Ovary (tissue), 3 donors: ENCODE measurements at regions not wholly inside any gene's neighbourhood (a gene's known extent, or its start where the extent isn't known, plus 50 kb on each side); places are given as distances from the start of the nearest gene placed in this dataset.

Source experiments
- CTCF ChIP-seq, 3 donors: fragments of 450-650 bp in 2 of 3; fragments of 200-600 bp in 1 of 3; IDR thresholded peaks; one replicate each; pipeline versions ENCODE4 v1.5.1 to v1.8.0; 2016 to 2022; ENCODE audit warnings: antibody characterized with exemption in 3 of 3, mild to moderate bottlenecking in 1 of 3
- EP300 ChIP-seq: sonication (generic); formaldehyde crosslinking; IDR thresholded peaks from one replicate; pipeline ENCODE4 v1.6.1; 2017; ENCODE audit warnings: antibody characterized with exemption
- POLR2A ChIP-seq: fragments of 450-650 bp; IDR thresholded peaks from one replicate; pipeline ENCODE4 v1.6.1; 2017; ENCODE audit warnings: antibody characterized with exemption, mild to moderate bottlenecking, moderate library complexity
- donor health status: DM: no; HTN: no; CAD: no.

- TF ChIP-seq CTCF (IDR thresholded peaks at IDR 0.05) (no peak), POLR2A (no peak), EP300 (no peak)
Measured at GRCh38 chr14:61217516-61217915, 63.6 kb downstream of the TMEM30B start.
